Nephron (organoid): ENCODE measurements at regions not wholly inside any gene's neighbourhood (a gene's known extent, or its start where the extent isn't known, plus 50 kb on each side); places are given as distances from the start of the nearest gene placed in this dataset.
"Not testable (repeated sequence)": the region's sequence is repeated elsewhere in the genome, so short reads cannot be mapped to it uniquely, and the experiment has no call there.

Experiments
- H3K27ac Mint-ChIP-seq, 3 experiments: 2 replicates each; pipeline ENCODE4 v1.8.0; 2020; ENCODE audit warnings: mixed read lengths in 3 of 3, mild to moderate bottlenecking in 2 of 3, moderate library complexity in 1 of 3
- H3K27me3 Mint-ChIP-seq: 2 replicates; pipeline ENCODE4 v1.8.0; 2021; ENCODE audit warnings: low read depth, mild to moderate bottlenecking, moderate library complexity, mixed read lengths
- H3K36me3 Mint-ChIP-seq: 2 replicates; pipeline ENCODE4 v1.8.0; 2020; ENCODE audit warnings: low read depth, mixed read lengths
- H3K4me1 Mint-ChIP-seq: 2 replicates; pipeline ENCODE4 v1.8.0; 2020; ENCODE audit warnings: mixed read lengths
- H3K4me3 Mint-ChIP-seq, 3 experiments: 2 replicates each; pipeline ENCODE4 v1.8.0; 2020; ENCODE audit warnings: mild to moderate bottlenecking in 3 of 3, mixed read lengths in 3 of 3, moderate library complexity in 2 of 3
- H3K9me3 Mint-ChIP-seq: 2 replicates; pipeline ENCODE4 v1.8.0; 2020; ENCODE audit warnings: mixed read lengths
- TF ChIP-seq, protein P1 (sequence below), 3 experiments: fragments of 200-600 bp; sonication (generic); IDR thresholded peaks; one replicate each; pipeline ENCODE4 v1.5.0; 2021; ENCODE audit warnings: antibody characterized with exemption in 3 of 3; ENCODE audit not compliant: unreplicated experiment in 3 of 3

DNA sequence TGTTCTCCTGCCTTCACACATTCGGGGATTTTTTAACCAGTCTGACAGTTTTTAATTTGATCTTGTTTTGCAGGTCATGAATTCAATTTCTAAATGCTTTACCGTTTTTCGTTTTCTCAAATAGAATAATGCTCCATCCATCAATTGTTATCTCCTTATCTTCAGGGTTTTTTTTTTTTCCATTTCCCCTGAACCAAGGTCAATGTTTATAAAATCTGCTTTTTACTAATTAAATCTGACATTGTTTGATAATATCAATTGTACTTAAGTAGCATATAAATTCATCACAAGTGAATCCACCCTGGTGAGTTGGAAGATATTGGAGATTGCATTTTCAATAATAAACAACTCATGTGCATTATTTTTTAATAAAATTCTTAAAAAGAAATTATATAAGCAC, 2004.6 kb upstream of the WWC1 start:
- no peaks in the 10 kb centered on the region for H3K9me3 Mint-ChIP-seq
- H3K4me1 Mint-ChIP-seq = peaks cover 3% of the 10 kb centered on the region
- no peaks in the 10 kb centered on the region for H3K27me3 Mint-ChIP-seq
- no peak overlapping the region for H3K27ac Mint-ChIP-seq
- H3K36me3 Mint-ChIP-seq = no peaks in the 10 kb centered on the region
- no peak overlapping the region for H3K4me3 Mint-ChIP-seq
- TF ChIP-seq, protein P1, sequence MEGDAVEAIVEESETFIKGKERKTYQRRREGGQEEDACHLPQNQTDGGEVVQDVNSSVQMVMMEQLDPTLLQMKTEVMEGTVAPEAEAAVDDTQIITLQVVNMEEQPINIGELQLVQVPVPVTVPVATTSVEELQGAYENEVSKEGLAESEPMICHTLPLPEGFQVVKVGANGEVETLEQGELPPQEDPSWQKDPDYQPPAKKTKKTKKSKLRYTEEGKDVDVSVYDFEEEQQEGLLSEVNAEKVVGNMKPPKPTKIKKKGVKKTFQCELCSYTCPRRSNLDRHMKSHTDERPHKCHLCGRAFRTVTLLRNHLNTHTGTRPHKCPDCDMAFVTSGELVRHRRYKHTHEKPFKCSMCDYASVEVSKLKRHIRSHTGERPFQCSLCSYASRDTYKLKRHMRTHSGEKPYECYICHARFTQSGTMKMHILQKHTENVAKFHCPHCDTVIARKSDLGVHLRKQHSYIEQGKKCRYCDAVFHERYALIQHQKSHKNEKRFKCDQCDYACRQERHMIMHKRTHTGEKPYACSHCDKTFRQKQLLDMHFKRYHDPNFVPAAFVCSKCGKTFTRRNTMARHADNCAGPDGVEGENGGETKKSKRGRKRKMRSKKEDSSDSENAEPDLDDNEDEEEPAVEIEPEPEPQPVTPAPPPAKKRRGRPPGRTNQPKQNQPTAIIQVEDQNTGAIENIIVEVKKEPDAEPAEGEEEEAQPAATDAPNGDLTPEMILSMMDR (IDR thresholded peaks at IDR 0.05; ENCODE audit: unreplicated experiment in 3 of 3) = no peak

DNA sequence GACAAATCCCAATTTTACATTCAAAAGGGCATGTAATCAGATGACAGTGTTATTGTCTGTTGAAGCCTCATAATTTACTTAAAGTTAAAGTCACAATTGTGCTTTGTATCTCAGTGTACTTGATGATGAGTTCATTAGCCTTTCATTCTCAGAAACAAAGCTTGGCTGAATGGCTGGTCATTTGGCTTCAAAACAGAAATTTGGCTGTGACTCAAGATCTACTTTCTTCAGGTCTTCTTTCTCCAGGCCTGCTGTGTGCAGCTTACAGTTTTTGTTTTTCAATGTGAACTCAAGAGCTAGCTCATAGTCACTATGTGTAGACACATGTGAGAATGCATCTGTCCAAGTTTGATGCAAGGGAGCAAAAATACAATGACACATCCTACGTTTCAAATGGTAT, 2003.6 kb upstream of the WWC1 start:
- no peak overlapping the region for H3K27ac Mint-ChIP-seq
- no peaks in the 10 kb centered on the region for H3K9me3 Mint-ChIP-seq
- H3K36me3 Mint-ChIP-seq = no peaks in the 10 kb centered on the region
- no peak overlapping the region for H3K4me3 Mint-ChIP-seq
- peaks cover 3% of the 10 kb centered on the region for H3K4me1 Mint-ChIP-seq
- TF ChIP-seq, protein P1 (IDR thresholded peaks at IDR 0.05; ENCODE audit: unreplicated experiment in 3 of 3) = no peak
- H3K27me3 Mint-ChIP-seq = no peaks in the 10 kb centered on the region

DNA sequence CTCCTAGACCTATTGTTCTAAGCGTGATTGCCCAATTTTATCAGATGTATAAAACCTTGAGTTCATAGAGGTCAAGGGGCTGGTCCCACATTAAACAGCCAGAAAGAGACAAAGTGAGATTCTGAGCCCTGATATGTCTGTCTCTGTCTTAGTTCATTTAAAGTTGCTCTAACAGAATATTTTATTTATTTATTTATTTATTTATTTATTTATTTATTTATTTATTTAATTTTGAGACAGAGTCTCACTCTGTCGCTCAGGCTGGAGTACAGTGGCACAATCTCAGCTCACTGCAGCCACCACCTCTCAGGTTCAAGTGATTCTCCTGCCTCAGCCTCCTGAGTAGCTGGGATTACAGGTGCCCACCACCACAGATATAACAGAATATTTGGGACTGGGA, 1999.6 kb upstream of the WWC1 start:
- H3K27me3 Mint-ChIP-seq, H3K4me3 Mint-ChIP-seq, H3K4me1 Mint-ChIP-seq, H3K9me3 Mint-ChIP-seq, H3K36me3 Mint-ChIP-seq, H3K27ac Mint-ChIP-seq: not testable (repeated sequence)

DNA sequence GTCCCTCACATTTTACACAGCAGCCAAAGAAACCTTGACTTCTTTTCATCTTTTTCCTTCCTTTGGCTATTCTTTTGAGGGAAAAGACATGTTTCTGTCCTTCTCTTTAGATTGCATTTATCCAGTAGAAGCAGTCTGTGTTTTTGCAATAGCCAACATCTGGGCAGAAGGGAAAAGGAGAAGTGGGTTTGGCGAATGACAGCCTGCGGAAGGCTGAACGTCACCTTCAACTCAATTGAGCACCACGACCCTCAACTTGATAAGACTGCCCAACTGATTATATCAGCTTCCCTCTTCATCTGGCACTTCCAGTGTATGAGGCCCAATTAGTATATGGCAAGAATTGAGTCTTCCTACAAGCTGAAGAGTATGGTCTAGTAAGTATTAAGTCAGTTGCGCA, 1997.6 kb upstream of the WWC1 start:
- TF ChIP-seq, protein P1 (IDR thresholded peaks at IDR 0.05; ENCODE audit: unreplicated experiment in 3 of 3) = no peak
- Mint-ChIP-seq H3K36me3 (no peaks in the 10 kb centered on the region), H3K27me3 (no peaks in the 10 kb centered on the region), H3K4me1 (peaks cover 3% of the 10 kb centered on the region), H3K4me3 (no peak overlapping the region), H3K27ac (no peak overlapping the region), H3K9me3 (no peaks in the 10 kb centered on the region)

DNA sequence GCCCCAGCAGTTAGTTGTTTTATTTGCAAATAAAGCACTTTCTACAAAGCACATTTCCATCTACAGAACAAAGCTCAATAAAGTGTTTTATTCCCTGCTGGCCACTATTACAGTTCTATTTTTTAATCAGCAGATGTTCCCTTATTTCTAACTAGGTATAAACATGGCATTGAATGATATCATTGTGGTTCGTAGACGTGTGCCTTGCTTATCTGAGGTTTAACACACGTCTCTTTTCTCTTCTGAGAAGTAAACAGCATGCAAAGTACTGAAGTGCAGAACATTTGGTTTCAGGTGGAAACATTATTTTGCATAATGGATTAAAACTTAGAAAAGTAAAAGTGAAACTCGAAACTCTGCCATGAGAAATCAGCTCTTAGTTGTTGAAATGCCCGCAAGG, 1989.3 kb upstream of the WWC1 start:
- Mint-ChIP-seq H3K4me3 (no peak overlapping the region), H3K36me3 (no peaks in the 10 kb centered on the region), H3K27ac (no peak overlapping the region), H3K9me3 (peaks cover 6% of the 10 kb centered on the region), H3K27me3 (no peaks in the 10 kb centered on the region), H3K4me1 (no peaks in the 10 kb centered on the region)
- TF ChIP-seq, protein P1 (IDR thresholded peaks at IDR 0.05; ENCODE audit: unreplicated experiment in 3 of 3) = no peak

DNA sequence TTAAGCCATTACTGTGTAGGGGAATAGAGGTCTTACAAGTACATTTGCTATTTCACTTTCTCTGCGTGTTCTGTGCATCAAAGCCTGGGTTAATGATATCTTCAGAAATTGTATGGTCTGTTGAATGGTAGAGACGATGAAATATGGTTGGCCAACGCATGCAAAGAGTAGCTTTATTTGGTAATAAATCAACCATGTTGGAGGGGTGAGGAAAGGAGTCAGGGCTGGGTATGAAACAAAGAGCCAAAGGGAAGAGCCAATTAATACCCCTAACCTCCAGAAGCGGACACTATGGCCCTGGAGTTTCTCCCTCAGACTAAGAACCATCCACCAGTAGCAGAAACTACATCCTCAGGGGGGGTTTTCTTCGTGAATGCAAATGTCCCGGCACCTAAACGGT, 1974.0 kb upstream of the WWC1 start:
- Mint-ChIP-seq H3K4me1 (peaks cover 5% of the 10 kb centered on the region), H3K27ac (no peak overlapping the region), H3K4me3 (no peak overlapping the region), H3K9me3 (no peaks in the 10 kb centered on the region), H3K36me3 (no peaks in the 10 kb centered on the region), H3K27me3 (no peaks in the 10 kb centered on the region)
- TF ChIP-seq, protein P1 (IDR thresholded peaks at IDR 0.05; ENCODE audit: unreplicated experiment in 3 of 3) = no peak
